Left lung (tissue), 4 donors: ENCODE measurements at regions not wholly inside any gene's neighbourhood (a gene's known extent, or its start where the extent isn't known, plus 50 kb on each side); places are given as distances from the start of the nearest gene placed in this dataset.
"Not testable (repeated sequence)": the region's sequence is repeated elsewhere in the genome, so short reads cannot be mapped to it uniquely, and the experiment has no call there.

ENCODE experiments used
- ATAC-seq: fragments of 200-7000 bp; cut with Tn5 transposase; one replicate; pipeline ENCODE4 v1.9.1; 2020; ENCODE audit warnings: moderate library complexity
- DNase-seq, 4 donors: peaks; one replicate each; pipeline ENCODE4 v3.0.0-alpha.2; 2013 to 2020
- H3K27ac ChIP-seq, 2 donors: fragments of 200-600 bp; sonication (generic) in 1 of 2; one replicate each; pipeline versions ENCODE4 v1.5.0 to v1.8.0; 2020 to 2021
- H3K27me3 ChIP-seq, 2 donors: fragments of 200-600 bp; sonication (generic) in 1 of 2; one replicate each; pipeline versions ENCODE4 v1.5.0 to v1.8.0; 2020 to 2021
- H3K36me3 ChIP-seq, 2 donors: fragments of 200-600 bp; sonication (generic) in 1 of 2; one replicate each; pipeline versions ENCODE4 v1.5.0 to v1.8.0; 2020 to 2021
- H3K4me1 ChIP-seq, 2 donors: fragments of 200-600 bp; one replicate each; pipeline ENCODE4 v1.8.0; 2021
- H3K4me3 ChIP-seq, 2 donors: fragments of 200-600 bp; sonication (generic) in 1 of 2; one replicate each; pipeline versions ENCODE4 v1.5.0 to v1.8.0; 2020 to 2021; ENCODE audit warnings: mild to moderate bottlenecking in 1 of 2
- H3K9me3 ChIP-seq, 2 donors: fragments of 200-600 bp; sonication (generic) in 1 of 2; one replicate each; pipeline versions ENCODE4 v1.5.0 to v1.8.0; 2020 to 2021
- CTCF ChIP-seq, 2 donors: fragments of 200-600 bp; sonication (generic) in 1 of 2; IDR thresholded peaks; one replicate each; pipeline versions ENCODE4 v1.5.0 to v1.8.0; 2021; ENCODE audit warnings: antibody characterized with exemption in 2 of 2
- intact Hi-C, 2 donors: fragments of 100-400 bp; cut with DNase I; formaldehyde crosslinking; loops; one replicate each; pipeline versions ENCODE4 v1.11.2 to v1.14.2; 2022
- donor health status: DM: no; HTN: yes; CAD: no.
- donor health status: DM: no; HTN: no; CAD: no.

GRCh38 chr11:93603225-93604007 lies 58.1 kb upstream of the CEP295 start:
- Histone ChIP-seq H3K27me3 (no peaks in the 10 kb centered on the region), H3K9me3 (no peaks in the 10 kb centered on the region), H3K27ac (no peak overlapping the region), H3K4me1 (peaks cover 0 to 9% of the 10 kb centered on the region in 2 donors), H3K4me3 (no peak overlapping the region), H3K36me3 (no peaks in the 10 kb centered on the region)
- intact Hi-C loops, result no loop called here
- no peak for DNase-seq
- TF ChIP-seq CTCF (IDR thresholded peaks at IDR 0.05), result no peak
- ATAC-seq, result no peak

GRCh38 chr11:93596171-93596570 lies 53.0 kb upstream of the SMCO4 start:
- H3K9me3 ChIP-seq, ATAC-seq, H3K4me3 ChIP-seq, H3K27ac ChIP-seq, H3K36me3 ChIP-seq, H3K4me1 ChIP-seq, H3K27me3 ChIP-seq, DNase-seq, intact Hi-C loops: not testable (repeated sequence)
